ENCODE measurements at regions not wholly inside any gene's neighbourhood (a gene's known extent, or its start where the extent isn't known, plus 50 kb on each side); places are given as distances from the start of the nearest gene placed in this dataset.

GRCh38 chr15:94843060-94843459 is 611.7 kb downstream of the MCTP2 start:
- no peak for TF ChIP-seq CTCF (CRISPR knock-in tag; IDR thresholded peaks at IDR 0.05)
- no peak for TF ChIP-seq ZNF253 (CRISPR knock-in tag; IDR thresholded peaks at IDR 0.05; ENCODE audit: borderline replicate concordance)
- no peak for TF ChIP-seq U2AF1 (optimal IDR thresholded peaks at IDR 0.05; ENCODE audit: low read depth, low read length)
- TF ChIP-seq TAF15 (IDR thresholded peaks at IDR 0.05; ENCODE audit: low read depth, low read length, poor library complexity, severe bottlenecking), result no peak
- TF ChIP-seq TFE3 (CRISPR knock-in tag; IDR thresholded peaks at IDR 0.05), result no peak
- no peak for TF ChIP-seq ZNF558 (CRISPR knock-in tag; IDR thresholded peaks at IDR 0.05; ENCODE audit: borderline replicate concordance)
- no peak for TF ChIP-seq KDM2A (CRISPR knock-in tag; IDR thresholded peaks at IDR 0.05; ENCODE audit: borderline replicate concordance, low read depth)
- no peak for TF ChIP-seq PAWR (CRISPR knock-in tag; IDR thresholded peaks at IDR 0.05; ENCODE audit: borderline replicate concordance)
- TF ChIP-seq ZNF674 (CRISPR knock-in tag; IDR thresholded peaks at IDR 0.05; ENCODE audit: low read depth), result no peak
- no peak for TF ChIP-seq ZZZ3 (CRISPR knock-in tag; IDR thresholded peaks at IDR 0.05; ENCODE audit: borderline replicate concordance)
- TF ChIP-seq RFX5 (IDR thresholded peaks at IDR 0.05; ENCODE audit: low read depth, low read length), result no peak
- no peak for TF ChIP-seq ZNF431 (CRISPR knock-in tag; IDR thresholded peaks at IDR 0.05; ENCODE audit: borderline replicate concordance, low read depth)
- no peak for TF ChIP-seq POLR2A (IDR thresholded peaks at IDR 0.05; ENCODE audit: insufficient read depth in 1 of 2, low read depth in 2 of 2, low read length in 2 of 2)
